ENCODE measurements at regions not wholly inside any gene's neighbourhood (a gene's known extent, or its start where the extent isn't known, plus 50 kb on each side); places are given as distances from the start of the nearest gene placed in this dataset.
"Not testable (repeated sequence)": the region's sequence is repeated elsewhere in the genome, so short reads cannot be mapped to it uniquely, and the experiment has no call there.

DNA sequence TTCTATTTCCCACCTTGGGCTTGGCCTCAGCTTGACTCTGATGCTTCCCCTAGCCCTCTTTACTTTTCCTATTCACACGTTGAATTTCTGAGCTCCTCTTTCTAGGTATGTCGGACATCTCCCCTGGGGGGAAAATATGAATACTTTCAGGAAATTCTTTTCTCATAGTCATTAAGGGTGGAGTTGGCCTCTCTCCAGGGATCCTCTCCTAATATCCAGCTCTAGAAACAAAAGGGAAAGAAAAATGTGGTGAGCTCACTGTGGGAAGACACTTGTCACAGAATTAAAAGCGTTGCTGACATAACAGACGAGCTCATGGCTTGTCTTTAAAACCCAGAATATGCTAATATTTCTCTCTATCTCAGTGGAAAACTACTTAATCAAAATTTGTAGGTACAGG, 132.7 kb upstream of the MEX3C start:
- intact Hi-C loops (cut with micrococcal nuclease): no loop called here

DNA sequence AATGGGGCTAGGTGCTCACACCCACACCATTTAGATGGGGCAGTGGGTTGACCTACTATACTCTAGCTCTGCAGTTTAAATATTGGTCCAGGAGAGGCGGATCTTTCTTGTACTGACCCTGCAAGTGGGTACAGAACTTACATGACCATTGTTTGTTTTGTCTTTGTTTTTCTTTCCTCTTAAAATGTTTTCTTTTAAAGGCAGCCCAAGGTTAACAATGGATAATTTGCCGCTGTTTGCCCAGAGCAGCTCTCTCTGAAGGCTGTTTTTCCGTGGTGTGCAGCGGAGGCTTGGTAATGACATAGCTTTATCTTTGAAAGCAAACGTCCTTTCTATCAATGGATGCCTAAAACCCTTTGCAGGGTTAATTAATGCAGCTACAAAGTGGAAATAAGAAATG, 133.3 kb upstream of the MEX3C start:
- intact Hi-C loops (cut with micrococcal nuclease): no loop called here

DNA sequence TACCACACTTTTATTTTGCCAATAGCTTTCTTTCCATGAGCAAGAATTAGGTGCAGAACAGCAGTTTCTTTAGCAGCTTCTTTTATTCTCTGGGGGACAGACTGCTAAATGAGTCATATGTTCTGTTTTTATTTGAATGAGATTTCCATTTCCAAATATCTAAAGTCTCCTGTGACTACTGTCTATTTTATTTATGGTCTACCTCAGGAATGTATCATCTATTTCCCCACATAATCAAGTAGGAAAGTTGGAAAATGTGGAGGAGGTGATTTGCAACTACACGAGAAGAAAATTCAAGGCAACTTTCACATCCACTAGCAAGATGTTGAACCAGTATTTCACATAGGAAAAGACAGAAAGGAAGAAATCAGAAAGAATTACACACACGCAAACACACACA, 139.9 kb upstream of the MEX3C start:
- intact Hi-C loops (cut with micrococcal nuclease): no loop called here

DNA sequence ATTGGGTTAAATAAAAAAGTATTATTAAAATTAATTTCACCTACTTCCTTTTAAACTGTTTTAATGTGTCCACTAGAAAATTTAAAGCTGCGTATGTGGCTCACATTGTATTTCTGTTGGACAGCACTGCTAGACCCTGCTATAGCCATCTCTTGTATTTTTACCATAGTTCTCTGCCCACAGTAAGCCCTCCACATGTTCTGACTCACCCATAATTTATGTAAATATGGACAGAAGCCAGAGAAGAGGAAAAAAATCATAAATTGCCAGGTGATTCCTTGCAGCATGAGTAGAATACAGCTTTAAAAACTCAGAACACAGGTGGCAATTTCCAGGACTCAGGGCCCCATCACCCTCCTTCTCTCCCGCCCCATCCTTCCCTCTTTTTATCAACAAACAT, 142.4 kb upstream of the MEX3C start:
- intact Hi-C loops (cut with micrococcal nuclease): no loop called here

DNA sequence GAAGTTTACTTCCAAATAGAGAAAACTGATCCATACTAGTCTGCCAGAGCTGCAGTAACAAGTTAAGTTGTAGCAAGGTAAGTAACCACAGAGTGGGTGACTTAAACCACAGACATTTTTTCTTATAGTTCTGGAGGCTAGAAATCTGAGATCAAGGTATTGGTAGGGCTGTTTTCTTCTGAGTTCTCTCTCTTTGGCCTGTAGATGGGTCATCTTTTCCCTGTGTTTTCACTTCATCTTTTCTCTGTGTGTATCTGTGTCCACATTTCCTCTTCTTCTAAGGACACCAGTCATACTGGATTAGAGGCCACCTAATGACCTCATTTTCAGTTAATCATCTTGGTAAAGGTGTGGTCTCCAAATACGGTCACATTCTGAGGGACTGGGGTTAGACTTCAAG, 142.9 kb upstream of the MEX3C start:
- intact Hi-C loops (cut with micrococcal nuclease): no loop called here

DNA sequence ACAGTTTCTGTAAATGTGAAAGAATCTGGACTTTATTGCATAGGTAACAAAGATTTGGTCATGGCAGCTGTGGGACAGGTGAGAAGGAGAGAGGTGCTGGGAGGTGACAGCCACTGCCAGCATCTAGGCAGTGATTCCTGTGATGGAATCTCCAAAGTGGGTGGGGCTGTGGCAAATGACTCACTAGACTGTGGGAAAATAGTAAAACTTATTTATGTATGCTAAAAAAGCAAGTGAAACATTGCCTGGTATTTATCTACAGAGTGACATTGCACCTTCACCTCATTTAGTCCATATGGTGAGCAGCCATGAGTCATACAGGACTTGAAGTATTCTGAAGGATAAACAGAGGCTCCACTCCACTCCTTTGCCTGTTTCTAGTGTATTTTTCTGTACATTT, 145.3 kb upstream of the MEX3C start:
- intact Hi-C loops (cut with micrococcal nuclease): no loop called here

DNA sequence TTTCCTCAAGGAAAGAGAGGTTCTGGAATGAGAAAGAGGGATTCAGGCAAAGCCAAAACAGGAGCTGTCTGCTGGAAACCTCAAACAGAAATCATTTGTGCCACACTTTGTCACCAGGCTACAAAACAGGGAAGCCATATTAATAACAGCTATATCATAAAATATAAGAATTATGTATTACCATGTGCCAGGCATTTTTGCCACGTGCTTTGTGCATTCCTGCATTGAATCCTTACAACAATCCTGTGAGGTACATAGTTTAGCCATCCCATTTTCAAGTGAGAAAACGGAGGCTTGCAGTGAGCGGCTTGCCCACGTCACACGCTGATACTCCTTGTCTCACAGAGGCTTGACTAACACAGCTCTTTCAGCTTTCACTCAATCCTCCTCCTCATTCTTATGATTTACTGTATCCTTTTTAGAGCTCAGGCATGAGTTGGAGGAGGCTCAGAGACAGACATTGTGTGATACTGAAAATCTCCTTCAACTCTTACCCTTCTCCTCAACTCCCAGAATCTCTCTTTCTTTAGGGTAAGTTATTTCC, 148.4 kb upstream of the MEX3C start:
- intact Hi-C loops (cut with micrococcal nuclease): no loop called here

DNA sequence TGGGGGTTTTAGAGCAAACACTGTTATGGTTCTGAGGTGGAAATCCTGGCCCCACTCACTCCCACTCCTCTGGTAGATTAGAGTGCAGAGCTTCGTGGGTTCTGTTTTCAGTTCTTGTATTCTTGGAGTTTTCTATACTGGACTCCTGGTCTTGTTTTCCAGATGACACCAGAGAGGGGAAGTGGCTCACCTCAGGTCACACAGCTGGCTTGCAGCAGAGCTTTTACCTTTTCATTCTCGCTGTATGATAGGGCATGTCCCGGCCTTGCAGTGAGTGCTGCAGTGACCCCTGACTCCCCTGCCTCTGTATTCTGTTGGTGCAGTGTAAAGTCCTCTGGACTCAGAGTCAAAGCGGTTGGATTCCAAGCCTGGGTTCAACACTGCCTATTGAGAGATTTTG, 148.9 kb upstream of the MEX3C start:
- intact Hi-C loops (cut with micrococcal nuclease): no loop called here

DNA sequence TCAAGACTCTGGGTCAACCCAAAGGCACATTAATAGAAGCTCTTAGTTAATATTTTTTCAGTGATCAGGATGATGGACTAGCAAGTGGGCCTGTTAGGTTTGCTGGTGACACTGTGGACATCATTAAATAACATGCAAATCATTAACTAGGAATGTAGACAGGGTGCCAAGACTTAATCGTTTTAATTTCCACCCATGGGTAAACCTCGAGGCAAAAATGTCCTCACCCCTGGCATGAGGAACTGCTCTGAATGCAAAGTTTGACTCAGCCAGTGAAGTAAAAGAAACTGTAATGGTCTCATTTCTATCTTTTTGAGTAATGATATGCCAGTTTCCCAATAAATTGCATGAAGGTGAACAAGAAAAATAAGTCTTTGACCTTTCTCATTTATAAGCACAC, 152.6 kb upstream of the MEX3C start:
- intact Hi-C loops (cut with micrococcal nuclease): no loop called here

DNA sequence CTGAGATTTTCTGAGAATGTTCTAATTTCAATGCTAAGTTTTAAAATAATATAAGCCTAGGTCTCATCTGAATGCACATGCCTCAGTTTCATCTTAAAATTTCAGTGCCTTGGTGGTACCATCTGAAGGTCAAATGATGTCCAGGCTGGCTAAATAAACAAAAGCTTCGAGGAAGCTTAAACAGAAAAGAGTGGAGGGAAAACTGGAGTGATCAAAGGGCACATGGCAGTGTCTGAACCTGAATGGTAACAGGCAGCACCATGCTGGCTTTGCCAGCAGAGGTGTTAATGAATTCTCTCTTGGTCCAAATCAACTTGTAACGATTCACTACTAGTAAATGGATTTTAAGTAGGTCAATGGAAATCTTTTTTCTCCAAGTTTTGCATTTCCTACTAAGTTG, 158.4 kb upstream of the MEX3C start:
- intact Hi-C loops (cut with micrococcal nuclease): no loop called here

DNA sequence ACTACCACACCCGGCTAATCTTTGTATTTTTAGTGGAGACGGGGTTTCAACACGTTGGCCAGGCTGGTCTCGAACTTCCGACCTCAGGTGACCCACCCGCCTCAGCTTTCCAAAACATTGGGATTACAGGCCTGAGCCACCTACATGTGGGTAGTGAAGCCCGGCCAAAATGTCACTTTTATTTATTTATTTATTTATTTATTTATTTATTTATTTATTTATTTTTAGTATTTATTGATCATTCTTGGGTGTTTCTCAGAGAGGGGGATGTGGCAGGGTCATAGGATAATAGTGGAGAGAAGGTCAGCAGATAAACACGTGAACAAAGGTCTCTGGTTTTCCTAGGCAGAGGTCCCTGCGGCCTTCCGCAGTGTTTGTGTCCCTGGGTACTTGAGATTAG, 162.8 kb upstream of the MEX3C start:
- intact Hi-C loops (cut with micrococcal nuclease): not testable (repeated sequence)

DNA sequence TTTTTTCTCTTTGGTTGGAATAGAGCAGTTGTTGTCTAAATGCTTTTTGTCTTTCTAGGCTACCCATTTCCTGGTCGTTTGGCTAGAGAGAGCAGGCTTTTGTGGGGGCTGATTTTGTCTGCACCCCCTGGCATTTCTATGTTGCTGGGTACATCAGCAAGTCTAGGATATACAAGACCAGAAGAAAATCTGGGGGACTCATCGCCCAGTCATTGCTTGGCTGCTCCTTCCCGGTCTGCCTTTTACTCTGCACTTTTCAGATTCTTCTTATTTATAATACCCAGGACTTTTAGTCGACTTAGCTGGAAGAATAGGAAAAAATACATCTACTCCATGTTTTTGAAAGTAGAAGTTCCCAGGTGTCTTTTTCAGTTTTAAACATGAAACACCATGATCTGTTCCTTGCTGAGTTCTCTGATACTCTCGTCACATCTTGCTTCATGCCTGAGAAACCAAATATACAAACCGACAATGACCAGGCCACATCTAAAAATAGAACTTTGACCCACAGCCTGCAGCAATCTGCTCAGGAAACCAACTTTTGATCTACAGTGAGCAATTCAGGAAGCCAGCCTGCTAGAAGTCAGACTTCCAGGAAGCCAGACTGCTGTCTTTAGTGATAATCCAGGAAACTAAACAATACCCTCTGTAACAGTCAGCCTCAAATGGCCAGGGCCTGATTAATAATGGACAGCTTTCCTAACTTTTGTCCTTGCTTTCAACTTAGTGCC, 163.8 kb upstream of the MEX3C start:
- intact Hi-C loops (cut with micrococcal nuclease): no loop called here

DNA sequence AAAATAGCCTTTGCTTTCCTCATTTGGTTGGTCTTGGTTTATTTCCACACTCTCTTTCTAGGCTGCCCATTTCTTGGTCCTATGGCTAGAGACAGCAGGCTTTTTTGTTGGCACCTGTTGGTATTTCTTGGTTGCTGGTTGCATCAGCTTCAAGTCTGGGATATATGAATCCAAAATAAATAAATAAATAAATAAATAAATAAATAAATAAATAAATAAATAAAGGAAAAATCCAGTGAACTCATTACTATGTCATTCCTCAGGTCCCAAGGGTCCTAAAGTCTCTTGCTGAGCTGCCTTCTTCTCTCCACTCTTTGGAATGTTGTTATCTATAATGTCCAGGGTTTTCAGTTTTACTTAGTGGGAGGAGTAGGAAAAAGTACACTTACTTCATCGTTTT, 165.9 kb upstream of the MEX3C start:
- intact Hi-C loops (cut with micrococcal nuclease): no loop called here

DNA sequence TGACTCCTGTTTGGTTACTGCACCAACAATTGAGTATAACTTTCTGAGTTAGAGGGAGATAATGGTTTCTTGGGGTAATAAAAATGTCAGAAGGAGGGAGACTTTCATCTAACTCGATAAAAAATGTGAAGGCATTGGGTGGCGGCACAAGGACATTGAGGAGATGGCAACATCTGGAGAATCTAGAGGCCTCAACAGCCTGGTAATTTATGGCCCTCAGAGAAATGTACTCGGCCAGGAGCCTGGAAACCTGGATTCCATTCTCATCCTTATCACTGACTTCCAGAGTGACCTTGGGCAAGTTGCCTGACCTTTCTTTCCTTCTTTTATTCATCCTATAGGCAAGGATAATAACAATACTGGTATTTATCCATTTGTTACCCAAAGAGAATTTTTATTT, 173.5 kb upstream of the MEX3C start:
- intact Hi-C loops (cut with micrococcal nuclease): no loop called here

DNA sequence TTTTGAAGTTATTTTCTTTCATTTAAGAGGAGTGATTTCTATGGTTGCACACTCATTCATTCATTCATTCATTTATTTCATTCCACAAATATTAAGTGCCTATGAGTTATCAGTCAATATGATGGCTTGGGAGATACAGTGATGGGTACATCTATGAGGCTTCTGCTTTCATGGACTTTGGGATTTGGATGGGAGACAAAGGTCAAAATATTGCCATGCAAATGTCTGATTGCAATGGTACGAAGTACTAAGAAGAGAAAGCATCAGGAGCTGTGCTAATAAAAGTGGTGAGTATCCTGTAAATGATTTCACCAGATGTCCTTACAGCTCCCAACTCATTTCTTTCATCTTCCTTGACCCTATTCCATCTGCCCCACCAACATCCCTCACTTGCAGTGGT, 174.4 kb upstream of the MEX3C start:
- intact Hi-C loops (cut with micrococcal nuclease): no loop called here

DNA sequence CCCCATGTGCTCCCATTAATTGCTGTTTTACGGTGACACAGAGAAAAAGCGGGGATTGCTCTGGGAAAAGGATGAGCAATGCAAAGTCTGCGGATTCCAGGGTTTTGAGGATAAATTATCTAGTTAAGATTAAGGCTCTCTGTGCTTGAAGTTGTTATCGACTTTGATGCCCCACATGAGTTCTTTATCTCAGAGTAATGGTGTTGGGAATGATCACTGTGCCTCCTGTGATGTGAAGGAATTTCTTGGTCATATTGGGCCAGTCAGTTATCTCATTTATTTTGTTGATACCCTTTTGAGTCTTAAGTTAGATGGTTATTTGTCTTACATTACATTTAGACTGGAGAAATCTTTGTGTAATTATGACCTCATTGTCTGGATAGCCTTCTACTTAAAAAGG, 184.6 kb upstream of the MEX3C start:
- intact Hi-C loops (cut with micrococcal nuclease): no loop called here

DNA sequence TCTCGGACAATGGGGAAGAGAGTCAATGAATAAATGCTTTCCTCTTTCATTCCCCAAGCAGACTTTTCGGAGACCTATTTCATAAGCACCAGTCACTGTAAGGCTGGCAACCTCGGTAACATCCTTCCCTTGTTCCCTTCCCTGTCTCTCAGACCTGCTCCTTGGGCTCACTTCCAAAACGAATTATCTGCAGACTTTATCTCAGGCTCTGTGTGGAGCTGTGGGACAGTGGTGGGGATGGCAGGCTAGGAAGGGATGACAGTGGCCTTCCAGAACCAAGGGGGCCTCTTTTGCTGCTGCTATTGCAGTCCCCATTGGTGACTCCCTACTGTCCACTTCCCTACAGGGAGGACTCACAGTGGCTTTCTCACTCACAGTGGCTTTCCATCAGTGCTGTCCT, 185.6 kb upstream of the MEX3C start:
- intact Hi-C loops (cut with micrococcal nuclease): no loop called here

DNA sequence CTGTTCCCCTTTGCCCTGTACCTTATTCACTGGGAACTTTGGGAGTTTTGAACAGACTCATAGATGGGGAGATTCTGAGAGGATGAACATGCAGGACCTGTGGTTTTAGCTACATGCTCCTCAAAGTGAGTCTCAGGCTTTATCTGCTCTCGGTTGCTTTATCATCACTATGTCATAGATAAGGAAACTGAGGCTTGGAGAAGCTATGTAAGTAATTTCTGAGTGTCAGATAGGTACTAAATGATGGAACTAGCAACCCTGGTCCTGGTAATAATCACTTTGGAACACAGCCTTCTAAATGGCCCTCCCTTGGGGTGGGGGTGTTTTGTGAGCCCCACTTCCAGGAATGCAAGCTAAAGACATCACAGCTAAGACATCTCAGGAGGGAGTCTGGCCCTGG, 186.2 kb upstream of the MEX3C start:
- intact Hi-C loops (cut with micrococcal nuclease): loop anchor here (2.0 kb wide), 1 partner anchor 273 kb away; no protein-coding TSS in a partner anchor

DNA sequence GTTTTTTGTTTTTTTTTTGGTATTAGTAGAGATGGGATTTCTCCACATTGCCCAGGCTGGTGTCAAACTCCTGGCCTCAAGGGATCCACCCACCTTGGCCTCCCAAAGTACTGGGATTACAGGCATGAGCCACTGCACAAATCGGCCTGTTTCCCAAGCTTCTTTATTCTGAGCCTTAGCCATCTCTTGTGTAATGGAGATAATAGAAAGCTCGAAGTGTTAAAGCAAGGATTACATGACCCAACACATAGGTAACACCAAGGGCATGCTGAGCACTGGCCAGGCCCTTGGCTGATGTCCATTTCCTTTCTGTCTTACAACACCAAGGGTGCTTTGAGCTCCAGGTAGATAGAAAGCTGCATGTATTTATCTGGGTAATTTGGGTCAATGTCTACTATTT, 187.8 kb upstream of the MEX3C start:
- intact Hi-C loops (cut with micrococcal nuclease): loop anchor here (2.0 kb wide), 1 partner anchor 274 kb away; no protein-coding TSS in a partner anchor

DNA sequence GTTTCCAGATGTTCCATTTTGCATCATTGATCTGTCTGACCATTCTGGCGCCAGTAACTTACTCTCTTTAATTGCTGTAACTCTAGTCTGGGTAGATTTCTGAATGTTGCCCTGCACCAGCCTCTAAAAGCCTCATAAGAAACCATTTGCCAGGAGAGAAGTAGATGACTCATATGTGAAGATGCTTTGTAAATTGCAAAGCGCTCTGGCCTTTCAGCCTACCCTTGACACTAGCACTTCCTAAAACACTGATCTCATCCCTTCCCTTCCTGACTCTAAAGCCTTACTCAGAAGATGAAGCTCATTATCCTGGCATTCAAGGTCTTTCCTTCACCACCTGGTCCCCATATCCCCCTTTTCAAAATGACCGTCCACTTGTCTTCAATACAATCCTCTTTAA, 193.2 kb upstream of the MEX3C start:
- intact Hi-C loops (cut with micrococcal nuclease): no loop called here

DNA sequence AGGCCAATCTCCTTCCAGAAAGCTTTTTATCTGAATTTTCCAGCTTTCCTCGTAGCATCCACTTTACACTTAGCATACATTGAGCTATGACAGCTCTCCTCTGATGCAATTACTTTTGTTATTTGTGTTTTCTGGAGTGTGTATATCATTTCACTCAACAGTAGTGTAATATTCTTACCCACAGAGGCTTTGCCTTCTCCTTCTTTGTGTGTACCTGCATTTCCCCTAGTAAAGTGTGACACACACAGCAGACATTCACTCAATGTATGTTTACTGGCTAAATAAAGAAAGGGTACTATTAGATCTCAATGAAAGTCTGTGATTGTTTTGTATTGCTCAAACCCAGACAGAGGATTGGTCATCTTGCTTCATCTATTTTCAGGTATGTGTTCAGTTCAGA, 193.7 kb upstream of the MEX3C start:
- intact Hi-C loops (cut with micrococcal nuclease): no loop called here

DNA sequence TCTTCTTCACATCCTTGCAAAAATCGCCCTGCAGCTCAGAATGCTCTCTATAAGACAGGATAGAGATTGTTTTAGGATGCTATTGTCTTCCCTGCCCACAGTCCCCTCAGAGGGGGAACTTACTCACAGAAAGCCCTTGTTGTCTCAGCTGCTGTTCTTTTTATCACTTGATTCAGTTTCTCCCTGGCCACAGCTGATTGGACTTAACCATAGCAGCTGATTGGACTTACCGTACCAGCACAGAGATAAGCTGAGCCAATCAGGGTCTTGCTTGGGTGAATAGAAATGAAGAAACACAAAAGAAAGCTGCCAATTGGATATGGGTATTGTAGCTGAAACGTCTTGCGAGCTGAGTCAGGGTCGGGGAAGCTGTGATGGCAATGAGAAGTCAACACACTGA, 194.2 kb upstream of the MEX3C start:
- intact Hi-C loops (cut with micrococcal nuclease): no loop called here

DNA sequence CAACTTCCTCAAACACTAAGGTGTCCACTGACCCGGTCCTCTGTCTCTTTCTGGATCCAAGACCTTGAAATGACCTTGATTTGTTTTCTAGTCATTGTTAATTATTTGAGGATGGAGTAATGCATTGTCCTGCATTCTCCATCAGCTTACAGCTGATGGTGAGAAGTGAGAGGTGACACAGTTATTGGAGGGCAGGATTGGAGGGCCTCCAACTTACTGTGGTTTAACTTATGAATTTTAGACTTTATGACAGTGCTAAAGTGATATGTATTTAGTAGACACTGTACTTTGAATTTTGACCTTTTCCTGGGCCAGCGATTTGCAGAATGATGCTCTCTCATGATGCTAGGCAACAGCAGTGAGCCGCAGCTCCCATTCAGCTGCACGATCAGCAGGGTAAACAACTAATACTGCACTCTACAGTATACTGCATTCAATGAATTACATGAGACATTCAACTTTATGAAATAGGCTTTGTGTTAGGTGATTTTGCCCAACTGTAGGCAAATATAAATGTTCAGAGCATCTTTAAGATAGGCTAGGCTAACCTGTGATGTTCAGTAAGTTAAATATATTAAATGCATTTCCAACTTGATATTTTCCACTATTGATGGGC, 200.0 kb upstream of the MEX3C start:
- intact Hi-C loops (cut with micrococcal nuclease): no loop called here
